HG03439 (cell line): ENCODE measurements at regions not wholly inside any gene's neighbourhood (a gene's known extent, or its start where the extent isn't known, plus 50 kb on each side); places are given as distances from the start of the nearest gene placed in this dataset.
A peak's percentile ranks its signal among the peaks of the same experiment; 100 is the strongest.
"Not testable (repeated sequence)": the region's sequence is repeated elsewhere in the genome, so short reads cannot be mapped to it uniquely, and the experiment has no call there.

Experiments used
- ATAC-seq: cut with Tn5 transposase; IDR thresholded peaks from one replicate; pipeline ENCODE4 v1.9.1; 2021; ENCODE audit warnings: mild to moderate bottlenecking, moderate library complexity; ENCODE audit not compliant: unreplicated experiment

- not testable (repeated sequence) for ATAC-seq
Observed at GRCh38 chr17:20633268-20634059, 53.9 kb downstream of the CDRT15L2 start.

GRCh38 chr17:20640147-20640546 lies 60.6 kb downstream of the CDRT15L2 start:
- not testable (repeated sequence) for ATAC-seq

GRCh38 chr17:20646661-20647272 lies 67.2 kb downstream of the CDRT15L2 start:
- not testable (repeated sequence) for ATAC-seq

GRCh38 chr17:20649097-20649767 lies 69.7 kb downstream of the CDRT15L2 start:
- peak; percentile 84 for ATAC-seq

- ATAC-seq: not testable (repeated sequence)
Observed at GRCh38 chr17:20651022-20651421, 71.5 kb downstream of the CDRT15L2 start.

GRCh38 chr17:20651736-20652135 lies 72.2 kb downstream of the CDRT15L2 start:
- ATAC-seq: not testable (repeated sequence)

- ATAC-seq: not testable (repeated sequence)
Observed at GRCh38 chr17:20653391-20653790, 73.9 kb downstream of the CDRT15L2 start.

- ATAC-seq: not testable (repeated sequence)
Observed at GRCh38 chr17:20654114-20654513, 74.6 kb downstream of the CDRT15L2 start.

GRCh38 chr17:20654575-20654974 lies 75.1 kb downstream of the CDRT15L2 start:
- not testable (repeated sequence) for ATAC-seq

- not testable (repeated sequence) for ATAC-seq
Observed at GRCh38 chr17:20665103-20665955, 85.8 kb downstream of the CDRT15L2 start.

- not testable (repeated sequence) for ATAC-seq
Observed at GRCh38 chr17:20666689-20667088, 87.2 kb downstream of the CDRT15L2 start.

GRCh38 chr17:20667712-20668111 lies 88.2 kb downstream of the CDRT15L2 start:
- ATAC-seq: not testable (repeated sequence)

- not testable (repeated sequence) for ATAC-seq
Observed at GRCh38 chr17:20668316-20668715, 88.8 kb downstream of the CDRT15L2 start.

- not testable (repeated sequence) for ATAC-seq
Observed at GRCh38 chr17:20668868-20669267, 89.3 kb downstream of the CDRT15L2 start.

GRCh38 chr17:20670506-20670905 lies 91.0 kb downstream of the CDRT15L2 start:
- ATAC-seq: not testable (repeated sequence)

- ATAC-seq: not testable (repeated sequence)
Observed at GRCh38 chr17:20674374-20674773, 94.8 kb downstream of the CDRT15L2 start.

- not testable (repeated sequence) for ATAC-seq
Observed at GRCh38 chr17:20675707-20676106, 96.2 kb downstream of the CDRT15L2 start.

- ATAC-seq: not testable (repeated sequence)
Observed at GRCh38 chr17:20676656-20677055, 97.1 kb downstream of the CDRT15L2 start.

GRCh38 chr17:20677469-20677868 lies 97.9 kb downstream of the CDRT15L2 start:
- not testable (repeated sequence) for ATAC-seq

GRCh38 chr17:20678424-20678823 lies 98.9 kb downstream of the CDRT15L2 start:
- ATAC-seq: not testable (repeated sequence)
